Posterior cingulate gyrus (tissue), 11 donors: ENCODE measurements at regions not wholly inside any gene's neighbourhood (a gene's known extent, or its start where the extent isn't known, plus 50 kb on each side); places are given as distances from the start of the nearest gene placed in this dataset.
"Not testable (repeated sequence)": the region's sequence is repeated elsewhere in the genome, so short reads cannot be mapped to it uniquely, and the experiment has no call there.

Source experiments
- DNase-seq, 10 donors: peaks; one replicate each; pipeline versions ENCODE4 v3.0.0 to v3.0.0-alpha.2; 2020 to 2021; ENCODE audit warnings: mixed read lengths in 3 of 10
- intact Hi-C: fragments of 100-400 bp; cut with DNase I; formaldehyde crosslinking; loops from one replicate; pipeline ENCODE4 v1.15.1; 2023

GRCh38 chr7:118389629-118390028, 165.1 kb downstream of the ANKRD7 start:
- intact Hi-C loops: no loop called here
- no peak for DNase-seq

GRCh38 chr7:118404211-118404610, 179.7 kb downstream of the ANKRD7 start:
- DNase-seq: no peak
- intact Hi-C loops: no loop called here

- intact Hi-C loops: no loop called here
- DNase-seq: no peak
Measured at GRCh38 chr7:118418433-118418832, 193.9 kb downstream of the ANKRD7 start.

- intact Hi-C loops: no loop called here
- DNase-seq: no peak
Measured at GRCh38 chr7:118420888-118421287, 196.4 kb downstream of the ANKRD7 start.

- DNase-seq: no peak
- intact Hi-C loops: no loop called here
Measured at GRCh38 chr7:118429141-118429540, 204.6 kb downstream of the ANKRD7 start.

GRCh38 chr7:118436663-118437062, 212.2 kb downstream of the ANKRD7 start:
- DNase-seq: no peak
- intact Hi-C loops: no loop called here

GRCh38 chr7:118449030-118449429, 224.5 kb downstream of the ANKRD7 start:
- intact Hi-C loops: not testable (repeated sequence)

GRCh38 chr7:118449797-118450567, 225.5 kb downstream of the ANKRD7 start:
- intact Hi-C loops: no loop called here
- DNase-seq: no peak

More at GRCh38 chr7:118449030-118449429, 224.5 kb downstream of the ANKRD7 start:
- DNase-seq: not testable (repeated sequence)

GRCh38 chr7:118452128-118452527, 227.6 kb downstream of the ANKRD7 start:
- no peak for DNase-seq
- intact Hi-C loops: no loop called here

- no peak for DNase-seq
- intact Hi-C loops: no loop called here
Measured at GRCh38 chr7:118467381-118467780, 242.9 kb downstream of the ANKRD7 start.

GRCh38 chr7:118472581-118472980, 248.1 kb downstream of the ANKRD7 start:
- intact Hi-C loops: no loop called here
- no peak for DNase-seq

GRCh38 chr7:118473271-118473670, 248.8 kb downstream of the ANKRD7 start:
- DNase-seq: peak in 6 of 10 donors; percentile 4 to 81 (median 26)
- intact Hi-C loops: no loop called here

- DNase-seq: no peak
- intact Hi-C loops: no loop called here
Measured at GRCh38 chr7:118476036-118476435, 251.5 kb downstream of the ANKRD7 start.

- no peak for DNase-seq
- intact Hi-C loops: no loop called here
Measured at GRCh38 chr7:118477036-118477435, 252.5 kb downstream of the ANKRD7 start.

GRCh38 chr7:118478236-118478635, 253.7 kb downstream of the ANKRD7 start:
- no peak for DNase-seq
- intact Hi-C loops: no loop called here

- DNase-seq: no peak
- intact Hi-C loops: no loop called here
Measured at GRCh38 chr7:118478931-118479330, 254.4 kb downstream of the ANKRD7 start.

- intact Hi-C loops: no loop called here
- no peak for DNase-seq
Measured at GRCh38 chr7:118492466-118492865, 268.0 kb downstream of the ANKRD7 start.

GRCh38 chr7:118496138-118496644, 271.7 kb downstream of the ANKRD7 start:
- no peak for DNase-seq
- intact Hi-C loops: no loop called here

GRCh38 chr7:118502235-118502634, 277.7 kb downstream of the ANKRD7 start:
- no peak for DNase-seq
- intact Hi-C loops: no loop called here

GRCh38 chr7:118511146-118511545, 286.6 kb downstream of the ANKRD7 start:
- intact Hi-C loops: no loop called here
- DNase-seq: no peak

GRCh38 chr7:118517275-118517674, 292.8 kb downstream of the ANKRD7 start:
- DNase-seq: no peak
- intact Hi-C loops: no loop called here

- DNase-seq: no peak
- intact Hi-C loops: no loop called here
Measured at GRCh38 chr7:118525020-118525419, 300.5 kb downstream of the ANKRD7 start.
